CD4-positive, alpha-beta T cell (primary cell): ENCODE measurements at regions not wholly inside any gene's neighbourhood (a gene's known extent, or its start where the extent isn't known, plus 50 kb on each side); places are given as distances from the start of the nearest gene placed in this dataset.

Experiments
- ATAC-seq: fragments of 200-7000 bp; cut with Tn5 transposase; one replicate; pipeline ENCODE4 v1.10.0; 2022; ENCODE audit warnings: mild to moderate bottlenecking; ENCODE audit not compliant: poor library complexity
- CTCF ChIA-PET: fragments of 350-600 bp; sonication (Branson Sonifier 250); formaldehyde crosslinking; loops from one replicate; lab custom pipeline; 2021; ENCODE audit warnings: antibody characterized with exemption, inconsistent platforms; lab: Charles Lee
- POLR2A ChIA-PET: fragments of 350-600 bp; sonication (Branson Sonifier 250); formaldehyde crosslinking; loops from one replicate; lab custom pipeline; 2021; ENCODE audit warnings: antibody characterized with exemption, inconsistent platforms; lab: Charles Lee
- DNase-seq, 14 experiments: peaks; one replicate each; pipeline ENCODE4 v3.0.0-alpha.2; 2013 to 2020; ENCODE audit warnings: mixed read lengths in 2 of 14
- H3K27ac ChIP-seq, 2 donors: one replicate each; pipeline versions ENCODE4 v1.5.1 to v1.7.0; 2013; ENCODE audit warnings: low read length in 2 of 2, low read depth in 1 of 2, mild to moderate bottlenecking in 1 of 2
- H3K27me3 ChIP-seq, 2 experiments: 1 replicate in 1 of 2; 2 replicates in 1 of 2; pipeline versions ENCODE4 v1.6.1 to v1.7.0; 2013; ENCODE audit warnings: low read length in 2 of 2, control low read depth in 1 of 2, mild to moderate bottlenecking in 1 of 2, moderate library complexity in 1 of 2; ENCODE audit not compliant: insufficient read depth in 2 of 2, control insufficient read depth in 1 of 2
- H3K36me3 ChIP-seq: one replicate; pipeline ENCODE4 v1.6.1; 2013; ENCODE audit warnings: low read length, control low read depth; ENCODE audit not compliant: insufficient read depth
- H3K4me1 ChIP-seq: one replicate; pipeline ENCODE4 v1.6.1; 2013; ENCODE audit warnings: low read length, control low read depth; ENCODE audit not compliant: insufficient read depth
- H3K4me3 ChIP-seq: one replicate; pipeline ENCODE4 v1.5.1; 2013; ENCODE audit warnings: mild to moderate bottlenecking, low read length, moderate library complexity
- H3K9me3 ChIP-seq, 2 experiments: 1 replicate in 1 of 2; 2 replicates in 1 of 2; pipeline versions ENCODE4 v1.6.1 to v1.7.0; 2013; ENCODE audit warnings: low read length in 2 of 2, mild to moderate bottlenecking in 2 of 2, control low read depth in 1 of 2, moderate library complexity in 1 of 2; ENCODE audit not compliant: control insufficient read depth in 1 of 2, insufficient read depth in 1 of 2
- H3K27ac Mint-ChIP-seq: one replicate; pipeline ENCODE4 v1.8.0; 2020; ENCODE audit warnings: mixed read lengths
- H3K27me3 Mint-ChIP-seq: one replicate; pipeline ENCODE4 v1.8.0; 2021; ENCODE audit warnings: mixed read lengths
- H3K36me3 Mint-ChIP-seq: one replicate; pipeline ENCODE4 v1.8.0; 2021; ENCODE audit warnings: low read depth, mixed read lengths
- H3K4me1 Mint-ChIP-seq: one replicate; pipeline ENCODE4 v1.8.0; 2021; ENCODE audit warnings: low read depth, mixed read lengths
- H3K4me3 Mint-ChIP-seq: one replicate; pipeline ENCODE4 v1.8.0; 2020; ENCODE audit warnings: mild to moderate bottlenecking, mixed read lengths
- H3K9me3 Mint-ChIP-seq: one replicate; pipeline ENCODE4 v1.8.0; 2020; ENCODE audit warnings: mixed read lengths
- CTCF ChIP-seq: fragments of 200-600 bp; IDR thresholded peaks from one replicate; pipeline ENCODE4 v1.8.0; 2022; ENCODE audit warnings: antibody characterized with exemption, mild to moderate bottlenecking
- intact Hi-C, 2 experiments: fragments of 100-400 bp; cut with DNase I in 1 of 2; cut with micrococcal nuclease in 1 of 2; formaldehyde crosslinking; loops; one replicate each; pipeline versions ENCODE4 v1.15.1 to v1.9.0; 2023 to 2025; cut with DNase I, micrococcal nuclease

- peaks cover 0 to 2% of the 10 kb centered on the region in 2 experiments for H3K27me3 ChIP-seq
- no peaks in the 10 kb centered on the region for H3K4me1 Mint-ChIP-seq
- no peak for TF ChIP-seq CTCF
- H3K4me3 Mint-ChIP-seq: no peak overlapping the region
- peaks cover 0 to 7% of the 10 kb centered on the region in 2 experiments for H3K9me3 ChIP-seq
- H3K4me1 ChIP-seq: no peaks in the 10 kb centered on the region
- H3K27me3 Mint-ChIP-seq: no peaks in the 10 kb centered on the region
- DNase-seq (no peak), ATAC-seq (no peak)
- ChIA-PET CTCF (no interaction called here), POLR2A (no interaction called here)
- intact Hi-C loops: no loop called here
- H3K27ac ChIP-seq: no peak overlapping the region
- H3K27ac Mint-ChIP-seq: no peak overlapping the region
- H3K4me3 ChIP-seq: no peak overlapping the region
- H3K36me3 ChIP-seq: no peaks in the 10 kb centered on the region
- peaks cover 8% of the 10 kb centered on the region for H3K9me3 Mint-ChIP-seq
- no peaks in the 10 kb centered on the region for H3K36me3 Mint-ChIP-seq
Observed at GRCh38 chr4:143071351-143071750, 113.4 kb upstream of the USP38 start.

GRCh38 chr4:143076723-143077122 lies 108.0 kb upstream of the USP38 start:
- no peaks in the 10 kb centered on the region for H3K36me3 ChIP-seq
- TF ChIP-seq CTCF: no peak
- no peak overlapping the region for H3K27ac Mint-ChIP-seq
- no peaks in the 10 kb centered on the region for H3K9me3 ChIP-seq
- no peak overlapping the region for H3K27ac ChIP-seq
- DNase-seq (no peak), ATAC-seq (no peak)
- H3K9me3 Mint-ChIP-seq: peaks cover 2% of the 10 kb centered on the region
- ChIA-PET POLR2A (no interaction called here), CTCF (no interaction called here)
- H3K27me3 ChIP-seq: peaks cover 0 to 9% of the 10 kb centered on the region in 2 experiments
- H3K4me1 Mint-ChIP-seq: no peaks in the 10 kb centered on the region
- peaks cover 14% of the 10 kb centered on the region for H3K27me3 Mint-ChIP-seq
- no peaks in the 10 kb centered on the region for H3K4me1 ChIP-seq
- H3K4me3 Mint-ChIP-seq: no peak overlapping the region
- no peak overlapping the region for H3K4me3 ChIP-seq
- no peaks in the 10 kb centered on the region for H3K36me3 Mint-ChIP-seq
- intact Hi-C loops: no loop called here

- Mint-ChIP-seq H3K36me3 (no peaks in the 10 kb centered on the region), H3K9me3 (no peaks in the 10 kb centered on the region)
- TF ChIP-seq CTCF: no peak
Observed at GRCh38 chr4:143082701-143083100, 102.0 kb upstream of the USP38 start.

More at GRCh38 chr4:143082701-143083100, 102.0 kb upstream of the USP38 start:
- Histone ChIP-seq H3K27ac (no peak overlapping the region), H3K36me3 (no peaks in the 10 kb centered on the region), H3K9me3 (no peaks in the 10 kb centered on the region), H3K27me3 (peaks cover 0 to 10% of the 10 kb centered on the region in 2 experiments), H3K4me1 (no peaks in the 10 kb centered on the region), H3K4me3 (no peak overlapping the region)
- peaks cover 14% of the 10 kb centered on the region for H3K27me3 Mint-ChIP-seq
- no peaks in the 10 kb centered on the region for H3K4me1 Mint-ChIP-seq
- DNase-seq: no peak
- ChIA-PET POLR2A (no interaction called here), CTCF (no interaction called here)
- ATAC-seq: no peak
- intact Hi-C loops: loop anchor here in 1 of 2 experiments (10.0 kb wide), 1 partner anchor 1778 kb away; no protein-coding TSS in a partner anchor
- no peak overlapping the region for H3K4me3 Mint-ChIP-seq
- H3K27ac Mint-ChIP-seq: no peak overlapping the region
